Activated T-cell treated with anti-CD3 and anti-CD28 coated beads, Interleukin-2, amount 50 U/mL, for 24 hours (primary cell): ENCODE measurements at regions not wholly inside any gene's neighbourhood (a gene's known extent, or its start where the extent isn't known, plus 50 kb on each side); places are given as distances from the start of the nearest gene placed in this dataset.

Source experiments
- DNase-seq: peaks from one replicate; pipeline ENCODE4 v3.0.0-alpha.2; 2020
- H3K27ac Mint-ChIP-seq: 2 replicates; pipeline ENCODE4 v1.8.0; 2020; ENCODE audit warnings: mild to moderate bottlenecking, mixed read lengths
- H3K27me3 Mint-ChIP-seq: 2 replicates; pipeline ENCODE4 v1.8.0; 2020; ENCODE audit warnings: mixed read lengths
- H3K36me3 Mint-ChIP-seq: 2 replicates; pipeline ENCODE4 v1.8.0; 2020; ENCODE audit warnings: low read depth, mixed read lengths
- H3K4me1 Mint-ChIP-seq: 2 replicates; pipeline ENCODE4 v1.8.0; 2020; ENCODE audit warnings: low read depth, mixed read lengths
- H3K4me3 Mint-ChIP-seq: 2 replicates; pipeline ENCODE4 v1.8.0; 2020; ENCODE audit warnings: mild to moderate bottlenecking, moderate library complexity, mixed read lengths
- H3K9me3 Mint-ChIP-seq: 2 replicates; pipeline ENCODE4 v1.8.0; 2020; ENCODE audit warnings: mixed read lengths

DNA sequence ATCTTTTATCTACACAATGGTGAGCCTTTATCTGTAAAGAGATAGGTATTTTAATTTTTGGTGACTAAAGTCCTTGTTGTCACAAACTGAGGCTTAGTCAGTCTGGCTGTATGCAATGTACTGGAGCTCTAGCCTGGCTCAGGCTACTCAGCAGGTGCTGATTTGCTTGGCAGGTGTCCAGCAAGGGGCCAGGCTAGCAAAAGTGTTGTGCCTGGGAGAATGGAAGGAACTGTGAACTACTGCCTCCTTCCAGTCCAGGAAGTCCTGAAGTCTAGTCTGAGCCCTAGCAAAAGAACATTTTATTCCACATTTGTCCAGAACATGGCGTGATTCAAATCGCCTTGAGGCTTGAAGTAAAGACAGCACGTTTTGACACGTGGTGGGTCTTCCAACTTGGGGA, 260.5 kb downstream of the CCDC85A start:
- DNase-seq: no peak
- Mint-ChIP-seq H3K4me3 (no peak overlapping the region), H3K9me3 (peaks cover 8% of the 10 kb centered on the region), H3K27ac (no peak overlapping the region), H3K36me3 (no peaks in the 10 kb centered on the region), H3K27me3 (no peaks in the 10 kb centered on the region), H3K4me1 (no peaks in the 10 kb centered on the region)

DNA sequence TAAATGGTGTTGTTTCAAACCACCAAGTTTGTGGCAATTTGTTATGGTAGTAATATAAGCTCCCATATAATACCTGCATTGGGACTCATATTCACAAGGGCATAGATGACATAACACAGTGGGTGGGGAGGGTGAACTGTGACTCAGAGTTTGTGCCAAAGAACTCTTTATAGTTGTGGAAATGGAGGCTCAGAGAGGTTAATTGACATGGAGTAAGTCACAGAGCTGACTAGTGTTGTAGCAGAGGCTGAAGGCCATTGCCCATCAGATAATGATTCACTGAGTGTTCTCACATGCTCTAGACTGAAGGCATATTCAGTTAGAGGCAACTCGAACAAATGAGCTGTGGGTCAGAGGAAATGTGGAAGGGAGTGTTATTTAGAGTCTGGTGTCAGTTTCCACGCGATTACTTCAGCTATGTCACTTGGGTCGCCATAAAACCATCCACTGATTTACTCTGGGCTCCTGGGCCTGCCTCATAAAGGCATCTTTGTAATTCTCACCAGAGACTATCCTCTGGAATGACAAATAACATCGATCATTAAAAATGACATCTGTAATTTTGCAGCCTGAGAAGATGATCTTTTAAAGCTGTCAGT, 264.7 kb downstream of the CCDC85A start:
- Mint-ChIP-seq H3K27ac (no peak overlapping the region), H3K27me3 (no peaks in the 10 kb centered on the region), H3K9me3 (no peaks in the 10 kb centered on the region), H3K4me1 (no peaks in the 10 kb centered on the region), H3K4me3 (no peak overlapping the region), H3K36me3 (no peaks in the 10 kb centered on the region)
- no peak for DNase-seq

DNA sequence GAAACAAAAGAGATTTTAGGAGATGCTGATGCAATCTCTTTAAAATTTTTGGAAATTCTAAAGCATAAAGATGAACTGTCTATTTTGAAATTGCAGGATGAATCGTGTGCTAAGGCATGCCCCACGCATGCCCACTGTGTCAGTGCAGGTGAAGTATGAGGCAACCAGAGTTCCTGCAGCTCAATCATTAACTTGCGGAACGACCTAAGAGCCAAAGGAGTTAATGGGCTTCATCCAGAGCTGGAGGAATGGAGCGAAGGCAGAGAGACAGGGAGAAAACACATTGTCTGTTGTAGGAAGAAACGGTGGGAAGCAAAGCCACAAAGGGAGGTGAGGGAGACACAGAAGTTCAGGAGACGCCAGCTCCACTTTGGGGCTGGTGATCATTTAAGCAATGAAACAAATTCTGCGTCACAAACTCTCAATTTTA, 265.2 kb downstream of the CCDC85A start:
- H3K27ac Mint-ChIP-seq: no peak overlapping the region

DNA sequence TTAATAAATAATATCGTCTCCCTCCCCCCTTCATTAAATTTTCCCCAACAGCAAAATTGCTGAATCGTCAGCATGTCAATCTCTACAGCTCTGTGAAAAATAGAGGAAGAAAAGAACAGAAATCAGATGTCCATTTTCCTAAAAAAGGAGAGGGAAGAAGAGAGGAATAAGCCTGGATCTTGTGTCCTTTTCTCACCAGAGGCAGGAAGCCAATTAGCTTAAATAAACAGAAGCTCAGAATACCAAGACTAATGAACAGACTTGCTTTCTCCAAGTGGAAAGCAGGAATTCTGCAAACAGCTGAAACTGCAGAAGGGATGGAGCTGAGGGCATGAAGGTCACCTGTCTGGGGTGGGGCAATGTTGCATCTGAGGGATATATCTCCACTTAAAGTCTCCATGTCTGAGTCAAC, 265.7 kb downstream of the CCDC85A start:
- no peaks in the 10 kb centered on the region for H3K4me1 Mint-ChIP-seq
- DNase-seq: no peak
- H3K4me3 Mint-ChIP-seq: no peak overlapping the region
- no peaks in the 10 kb centered on the region for H3K9me3 Mint-ChIP-seq
- no peaks in the 10 kb centered on the region for H3K36me3 Mint-ChIP-seq
- no peak overlapping the region for H3K27ac Mint-ChIP-seq
- H3K27me3 Mint-ChIP-seq: no peaks in the 10 kb centered on the region

More for the DNA sequence above, 265.2 kb downstream of the CCDC85A start:
- Mint-ChIP-seq H3K36me3 (no peaks in the 10 kb centered on the region), H3K9me3 (no peaks in the 10 kb centered on the region), H3K4me3 (no peak overlapping the region), H3K27me3 (no peaks in the 10 kb centered on the region), H3K4me1 (no peaks in the 10 kb centered on the region)
- no peak for DNase-seq

DNA sequence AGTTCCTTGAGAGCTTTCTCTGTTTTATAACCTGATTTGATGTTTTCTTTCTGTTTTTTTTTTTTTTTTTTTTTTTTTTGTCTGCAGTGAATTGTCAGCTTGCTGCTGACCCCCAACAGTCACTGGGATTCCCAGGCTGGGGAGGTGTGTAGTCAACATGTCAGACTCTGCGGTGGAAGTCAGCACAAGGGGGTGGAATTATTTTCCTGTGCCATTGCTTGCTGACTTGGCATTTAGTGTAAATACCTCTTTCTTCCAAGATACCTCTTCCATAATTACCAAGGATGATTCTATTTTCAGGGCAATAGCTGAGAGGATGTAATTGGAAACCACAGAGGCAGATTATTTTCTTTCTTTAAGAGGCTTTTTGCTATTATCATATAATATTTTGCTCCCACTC, 266.3 kb downstream of the CCDC85A start:
- Mint-ChIP-seq H3K27me3 (no peaks in the 10 kb centered on the region), H3K27ac (no peak overlapping the region), H3K9me3 (peaks cover 1% of the 10 kb centered on the region), H3K4me3 (no peak overlapping the region), H3K36me3 (no peaks in the 10 kb centered on the region), H3K4me1 (no peaks in the 10 kb centered on the region)
- no peak for DNase-seq

DNA sequence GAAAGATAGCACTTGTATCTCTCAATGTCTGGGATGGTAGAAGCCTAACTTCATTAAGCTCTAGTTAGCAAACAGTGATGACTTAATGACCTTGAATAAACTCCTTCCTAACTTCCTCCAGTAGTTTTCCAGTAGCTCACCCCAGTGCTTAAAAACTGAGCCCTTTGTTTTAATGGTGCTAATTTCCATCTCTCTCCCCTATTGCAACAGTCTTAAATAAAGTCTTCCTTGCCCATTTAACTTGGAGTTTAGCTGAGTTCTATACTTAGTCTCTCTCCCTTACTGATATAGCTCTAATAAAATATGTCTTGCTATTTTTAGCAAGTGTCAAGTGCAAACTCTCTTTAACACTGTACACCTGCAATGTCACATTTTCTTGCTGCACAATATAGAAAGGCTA, 267.0 kb downstream of the CCDC85A start:
- peaks cover 5% of the 10 kb centered on the region for H3K9me3 Mint-ChIP-seq
- no peaks in the 10 kb centered on the region for H3K4me1 Mint-ChIP-seq
- DNase-seq: no peak
- H3K27me3 Mint-ChIP-seq: no peaks in the 10 kb centered on the region
- no peak overlapping the region for H3K27ac Mint-ChIP-seq
- H3K36me3 Mint-ChIP-seq: no peaks in the 10 kb centered on the region
- no peak overlapping the region for H3K4me3 Mint-ChIP-seq

DNA sequence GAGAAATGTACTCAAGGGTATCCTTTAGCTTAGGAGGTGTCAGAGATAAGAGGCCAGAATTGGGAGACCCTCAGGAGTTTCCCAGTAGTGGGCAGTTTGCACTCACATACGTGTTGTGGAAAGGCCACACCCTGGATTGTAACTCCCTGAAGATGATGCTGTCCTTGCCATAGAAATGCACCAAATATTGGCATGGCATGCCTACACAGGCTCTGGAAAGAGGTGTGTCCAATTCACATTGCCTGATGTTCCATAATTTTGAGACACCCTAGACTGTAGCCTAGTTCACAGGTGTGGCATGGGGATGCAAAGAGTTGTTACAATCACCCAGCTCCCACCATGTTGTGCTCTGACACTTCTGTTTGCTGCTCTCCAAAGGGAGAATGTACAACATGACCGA, 271.9 kb downstream of the CCDC85A start:
- Mint-ChIP-seq H3K9me3 (peaks cover 15% of the 10 kb centered on the region), H3K27ac (no peak overlapping the region), H3K4me3 (no peak overlapping the region), H3K4me1 (no peaks in the 10 kb centered on the region), H3K36me3 (no peaks in the 10 kb centered on the region), H3K27me3 (no peaks in the 10 kb centered on the region)
- DNase-seq: no peak

DNA sequence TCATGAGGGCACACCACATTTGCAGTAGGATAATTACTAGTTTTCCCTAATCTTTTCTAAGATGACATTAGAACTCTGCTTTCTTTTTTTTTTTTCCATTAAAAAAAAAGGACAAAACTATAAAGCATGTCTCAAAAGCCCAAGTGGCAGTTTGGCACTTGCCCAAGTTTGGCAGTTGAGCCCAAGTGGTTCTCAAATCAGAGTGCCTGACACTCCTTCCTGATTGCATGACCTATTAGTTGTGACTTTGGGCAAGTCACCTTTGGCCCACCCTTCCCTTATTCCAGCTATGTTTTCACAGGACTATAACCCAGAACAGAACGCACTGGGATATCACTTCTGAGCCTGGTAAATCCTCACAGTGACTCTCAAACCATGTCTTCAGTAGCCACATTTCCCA, 273.0 kb downstream of the CCDC85A start:
- DNase-seq: no peak
- Mint-ChIP-seq H3K4me3 (no peak overlapping the region), H3K4me1 (no peaks in the 10 kb centered on the region), H3K9me3 (peaks cover 19% of the 10 kb centered on the region), H3K27me3 (no peaks in the 10 kb centered on the region), H3K36me3 (no peaks in the 10 kb centered on the region), H3K27ac (no peak overlapping the region)

DNA sequence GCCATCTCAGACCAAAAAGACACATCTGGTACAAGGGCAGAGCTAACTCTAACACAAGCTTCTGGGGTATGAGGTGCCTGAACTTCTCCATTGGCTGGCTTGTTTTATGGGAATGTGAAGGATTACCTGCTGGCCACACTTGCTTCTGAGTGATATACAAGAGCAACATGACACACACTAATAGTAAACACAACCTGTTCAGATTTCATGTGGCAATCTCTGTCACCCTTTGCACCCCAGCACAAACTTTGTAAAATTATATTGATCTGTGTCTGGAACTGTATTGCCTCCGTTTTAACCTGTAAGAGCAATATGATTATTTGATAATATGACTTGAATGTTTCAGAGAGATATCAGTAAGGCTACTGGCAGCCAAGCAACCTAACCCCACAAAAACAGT, 276.7 kb downstream of the CCDC85A start:
- Mint-ChIP-seq H3K4me1 (no peaks in the 10 kb centered on the region), H3K27me3 (no peaks in the 10 kb centered on the region), H3K36me3 (no peaks in the 10 kb centered on the region), H3K9me3 (peaks cover 17% of the 10 kb centered on the region), H3K27ac (no peak overlapping the region), H3K4me3 (no peak overlapping the region)
- no peak for DNase-seq

DNA sequence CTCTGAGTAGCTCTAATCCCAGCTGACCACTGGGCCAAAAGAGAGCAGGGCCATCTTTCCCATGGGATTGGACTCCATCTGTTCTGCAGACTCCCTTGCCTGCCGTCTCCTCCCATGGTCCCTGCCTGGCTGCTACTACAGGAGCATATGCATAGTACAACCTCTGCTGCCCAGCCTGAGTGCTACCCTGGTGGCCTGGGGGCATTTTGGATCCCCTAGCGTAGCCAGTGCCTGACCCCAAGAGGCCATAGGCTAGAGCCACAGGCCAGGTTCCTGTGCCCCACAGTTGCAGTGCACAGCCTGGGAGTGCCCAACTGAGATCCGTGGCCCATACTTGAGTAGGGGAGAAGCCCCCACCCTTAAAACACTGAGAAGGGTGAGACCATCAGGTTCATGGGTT, 280.3 kb downstream of the CCDC85A start:
- Mint-ChIP-seq H3K27ac (no peak overlapping the region), H3K4me3 (no peak overlapping the region), H3K4me1 (no peaks in the 10 kb centered on the region), H3K9me3 (peaks cover 11% of the 10 kb centered on the region), H3K36me3 (no peaks in the 10 kb centered on the region), H3K27me3 (no peaks in the 10 kb centered on the region)
- DNase-seq: no peak

DNA sequence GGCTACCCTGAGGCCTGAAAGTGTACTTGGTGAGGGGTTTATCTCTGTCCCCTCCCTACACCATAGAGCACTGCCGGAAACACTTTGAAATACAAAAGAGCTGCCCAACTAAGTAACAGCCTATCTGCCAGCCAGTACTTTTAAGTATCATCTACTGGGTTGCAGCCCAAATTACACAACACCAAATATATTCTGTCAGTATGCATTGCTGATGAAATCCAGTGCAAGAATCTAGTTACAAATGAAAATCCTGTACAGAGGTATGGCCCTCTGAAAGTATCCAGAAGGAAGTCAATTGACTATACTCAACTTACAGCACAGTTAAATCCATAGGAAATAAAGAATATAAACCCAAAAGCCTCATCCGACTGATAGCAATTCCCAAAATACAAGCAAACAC, 280.8 kb downstream of the CCDC85A start:
- H3K36me3 Mint-ChIP-seq: no peaks in the 10 kb centered on the region
- H3K27ac Mint-ChIP-seq: no peak overlapping the region
- H3K4me3 Mint-ChIP-seq: no peak overlapping the region
- H3K9me3 Mint-ChIP-seq: peaks cover 7% of the 10 kb centered on the region
- H3K27me3 Mint-ChIP-seq: no peaks in the 10 kb centered on the region
- no peak for DNase-seq
- H3K4me1 Mint-ChIP-seq: no peaks in the 10 kb centered on the region

DNA sequence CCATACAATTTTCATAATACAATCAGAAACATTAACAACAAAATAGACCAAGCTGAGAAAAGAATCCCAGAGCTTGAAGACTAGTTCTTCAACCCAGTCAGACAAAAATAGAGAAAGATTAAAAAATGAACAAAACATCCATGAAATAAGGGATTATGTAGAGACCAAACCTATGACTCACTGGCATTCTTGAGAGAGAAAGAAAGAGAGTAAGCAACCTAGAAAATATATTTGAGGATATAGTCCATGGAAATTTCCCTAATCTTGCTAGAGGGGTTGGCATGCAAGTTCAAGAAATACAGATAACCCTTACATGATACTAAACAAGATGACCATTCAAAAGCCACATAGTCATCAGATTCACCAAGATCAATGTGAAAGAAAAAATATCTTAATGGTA, 281.7 kb downstream of the CCDC85A start:
- H3K9me3 Mint-ChIP-seq: peaks cover 7% of the 10 kb centered on the region
- H3K4me1 Mint-ChIP-seq: no peaks in the 10 kb centered on the region
- no peak overlapping the region for H3K4me3 Mint-ChIP-seq
- no peaks in the 10 kb centered on the region for H3K27me3 Mint-ChIP-seq
- no peaks in the 10 kb centered on the region for H3K36me3 Mint-ChIP-seq
- DNase-seq: no peak
- no peak overlapping the region for H3K27ac Mint-ChIP-seq

DNA sequence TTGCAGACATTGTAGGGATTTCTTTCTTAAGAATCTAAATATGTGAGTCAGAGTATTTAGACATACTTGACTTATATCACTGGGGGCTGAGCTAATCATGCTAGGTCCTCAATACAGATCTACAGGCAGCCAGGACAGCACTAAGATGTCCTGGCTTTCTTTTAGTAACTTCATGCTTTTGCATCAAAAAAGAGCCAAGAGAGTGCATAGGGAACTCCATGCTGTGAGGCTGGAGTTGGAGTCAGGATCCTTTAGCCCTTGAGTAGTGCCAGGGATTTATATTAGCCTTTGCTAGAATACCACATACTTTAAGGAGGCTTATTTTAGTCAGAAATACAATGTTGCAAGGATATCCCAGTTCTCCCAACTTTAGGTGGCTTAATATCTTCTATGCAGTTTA, 289.7 kb downstream of the CCDC85A start:
- H3K4me1 Mint-ChIP-seq: no peaks in the 10 kb centered on the region
- no peaks in the 10 kb centered on the region for H3K36me3 Mint-ChIP-seq
- H3K4me3 Mint-ChIP-seq: no peak overlapping the region
- no peak for DNase-seq
- H3K27ac Mint-ChIP-seq: no peak overlapping the region
- no peaks in the 10 kb centered on the region for H3K27me3 Mint-ChIP-seq
- peaks cover 5% of the 10 kb centered on the region for H3K9me3 Mint-ChIP-seq

DNA sequence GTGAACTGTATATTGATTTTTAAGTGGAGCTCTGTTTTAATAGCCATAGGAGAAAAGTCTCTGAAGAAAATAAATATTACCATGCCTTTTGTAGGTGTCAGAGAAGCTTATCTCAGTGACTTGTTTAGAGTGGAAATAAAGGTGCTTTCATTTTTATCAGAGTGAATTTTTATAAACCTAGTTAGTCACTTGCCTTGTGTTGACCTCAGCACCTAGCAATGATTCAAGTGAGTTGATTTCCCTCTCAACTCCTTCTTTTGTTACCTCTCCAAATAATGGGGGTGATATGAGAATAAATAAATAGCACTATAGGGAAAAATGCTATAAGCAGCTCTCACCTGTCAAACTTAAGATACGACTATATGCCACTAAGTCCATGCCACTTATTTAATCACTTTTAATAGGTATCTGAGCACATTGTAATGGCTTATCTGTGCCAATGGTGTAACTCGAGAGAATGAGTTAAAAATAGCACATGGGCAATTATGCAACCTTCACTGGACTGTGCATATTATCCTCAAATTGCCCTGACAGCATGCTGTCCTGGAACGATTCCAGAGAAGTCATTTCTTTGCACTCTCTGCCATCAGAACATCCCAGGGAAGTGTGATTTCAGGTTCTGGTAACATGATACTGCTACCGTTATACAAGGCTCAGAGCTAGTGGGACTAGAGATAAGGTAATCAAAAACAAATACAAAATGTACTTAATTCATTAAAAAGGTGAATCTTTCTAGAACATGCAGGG, 290.8 kb downstream of the CCDC85A start:
- peaks cover 10% of the 10 kb centered on the region for H3K9me3 Mint-ChIP-seq
- no peaks in the 10 kb centered on the region for H3K27me3 Mint-ChIP-seq
- H3K4me3 Mint-ChIP-seq: no peak overlapping the region
- no peak overlapping the region for H3K27ac Mint-ChIP-seq
- DNase-seq: no peak
- H3K4me1 Mint-ChIP-seq: no peaks in the 10 kb centered on the region
- H3K36me3 Mint-ChIP-seq: no peaks in the 10 kb centered on the region

DNA sequence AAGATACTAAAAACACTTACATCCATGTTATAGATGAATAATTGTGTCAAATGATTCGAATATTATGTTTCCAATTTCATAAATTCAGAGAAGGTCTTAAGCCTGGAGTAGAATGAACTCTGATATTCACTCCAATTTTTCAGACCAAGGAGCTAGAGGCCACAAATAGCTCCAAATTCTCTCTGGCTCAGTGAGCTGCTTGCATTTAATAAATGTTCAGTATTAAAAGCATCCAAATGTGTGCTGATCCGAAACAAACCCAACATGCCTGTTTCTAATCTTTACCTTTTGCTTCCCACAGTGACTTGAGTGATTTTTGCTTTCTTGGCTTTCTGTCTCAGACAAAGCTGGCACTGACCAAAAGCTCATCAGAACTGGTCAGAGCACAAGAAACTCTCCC, 291.4 kb downstream of the CCDC85A start:
- Mint-ChIP-seq H3K36me3 (no peaks in the 10 kb centered on the region), H3K4me3 (no peak overlapping the region), H3K27ac (no peak overlapping the region), H3K27me3 (no peaks in the 10 kb centered on the region), H3K9me3 (peaks cover 11% of the 10 kb centered on the region), H3K4me1 (no peaks in the 10 kb centered on the region)
- DNase-seq: no peak
